Lower lobe of right lung (tissue), 2 donors: ENCODE measurements at regions not wholly inside any gene's neighbourhood (a gene's known extent, or its start where the extent isn't known, plus 50 kb on each side); places are given as distances from the start of the nearest gene placed in this dataset.
"Not testable (repeated sequence)": the region's sequence is repeated elsewhere in the genome, so short reads cannot be mapped to it uniquely, and the experiment has no call there.

ENCODE experiments used
- ATAC-seq, 2 donors: fragments of 200-7000 bp; cut with Tn5 transposase; one replicate each; pipeline ENCODE4 v1.9.1; 2020 to 2022; ENCODE audit warnings: mild to moderate bottlenecking in 2 of 2, moderate library complexity in 2 of 2
- DNase-seq: peaks from one replicate; pipeline ENCODE4 v3.0.0-alpha.2; 2020
- H3K27ac ChIP-seq: fragments of 200-600 bp; one replicate; pipeline ENCODE4 v1.8.0; 2022
- H3K27me3 ChIP-seq: fragments of 200-600 bp; one replicate; pipeline ENCODE4 v1.8.0; 2022; ENCODE audit warnings: low read depth
- H3K36me3 ChIP-seq: fragments of 200-600 bp; one replicate; pipeline ENCODE4 v1.8.0; 2022; ENCODE audit warnings: mild to moderate bottlenecking
- H3K4me1 ChIP-seq: fragments of 200-600 bp; one replicate; pipeline ENCODE4 v1.8.0; 2022
- H3K4me3 ChIP-seq: fragments of 200-600 bp; one replicate; pipeline ENCODE4 v1.8.0; 2022; ENCODE audit warnings: mild to moderate bottlenecking
- H3K9me3 ChIP-seq: fragments of 200-600 bp; one replicate; pipeline ENCODE4 v1.8.0; 2022
- CTCF ChIP-seq: fragments of 200-600 bp; IDR thresholded peaks from one replicate; pipeline ENCODE4 v1.8.0; 2022; ENCODE audit warnings: antibody characterized with exemption, mild to moderate bottlenecking
- intact Hi-C: fragments of 100-400 bp; cut with DNase I; formaldehyde crosslinking; loops from one replicate; pipeline ENCODE4 v1.11.0; 2022
- donor health status: DM: no; HTN: yes; CAD: no; lungs with severe emphysema.

- Histone ChIP-seq H3K27me3 (no peaks in the 10 kb centered on the region), H3K4me1 (no peaks in the 10 kb centered on the region), H3K36me3 (no peaks in the 10 kb centered on the region), H3K4me3 (no peak overlapping the region), H3K9me3 (no peaks in the 10 kb centered on the region), H3K27ac (no peak overlapping the region)
- no peak for ATAC-seq
- no peak for TF ChIP-seq CTCF
- intact Hi-C loops: no loop called here
- peak; percentile 38 for DNase-seq
Measured at GRCh38 chr16:88132836-88133506, 181.7 kb downstream of the BANP start.

- H3K9me3 ChIP-seq: peaks cover 2% of the 10 kb centered on the region
- intact Hi-C loops: no loop called here
Measured at GRCh38 chr16:88133507-88133843, 182.2 kb downstream of the BANP start.

GRCh38 chr16:88134172-88134898 is 183.1 kb downstream of the BANP start:
- H3K27ac ChIP-seq, intact Hi-C loops, DNase-seq, ATAC-seq, H3K27me3 ChIP-seq, H3K4me1 ChIP-seq, H3K9me3 ChIP-seq, H3K4me3 ChIP-seq, H3K36me3 ChIP-seq: not testable (repeated sequence)

More at GRCh38 chr16:88133507-88133843, 182.2 kb downstream of the BANP start:
- H3K27me3 ChIP-seq: no peaks in the 10 kb centered on the region
- H3K27ac ChIP-seq: no peak overlapping the region
- no peaks in the 10 kb centered on the region for H3K36me3 ChIP-seq
- TF ChIP-seq CTCF: no peak
- no peak for ATAC-seq
- no peak overlapping the region for H3K4me3 ChIP-seq
- H3K4me1 ChIP-seq: no peaks in the 10 kb centered on the region
- no peak for DNase-seq

GRCh38 chr16:88134899-88135682 is 183.9 kb downstream of the BANP start:
- DNase-seq, H3K4me1 ChIP-seq, H3K27ac ChIP-seq, H3K27me3 ChIP-seq, H3K36me3 ChIP-seq, H3K4me3 ChIP-seq, intact Hi-C loops, H3K9me3 ChIP-seq: not testable (repeated sequence)
- ATAC-seq: peak; percentile 55 to 56

- peak; percentile 45 to 57 for ATAC-seq
- H3K27me3 ChIP-seq, H3K36me3 ChIP-seq, H3K4me1 ChIP-seq, DNase-seq, intact Hi-C loops, H3K9me3 ChIP-seq, H3K4me3 ChIP-seq, H3K27ac ChIP-seq: not testable (repeated sequence)
Measured at GRCh38 chr16:88136211-88136713, 185.0 kb downstream of the BANP start.

- H3K36me3 ChIP-seq, intact Hi-C loops, H3K4me3 ChIP-seq, ATAC-seq, H3K4me1 ChIP-seq, H3K9me3 ChIP-seq, DNase-seq, H3K27me3 ChIP-seq, H3K27ac ChIP-seq: not testable (repeated sequence)
Measured at GRCh38 chr16:88136939-88137338, 185.7 kb downstream of the BANP start.

GRCh38 chr16:88139141-88139540 is 187.9 kb downstream of the BANP start:
- H3K9me3 ChIP-seq, DNase-seq, H3K4me1 ChIP-seq, H3K4me3 ChIP-seq, H3K27ac ChIP-seq, H3K36me3 ChIP-seq, H3K27me3 ChIP-seq, intact Hi-C loops, ATAC-seq: not testable (repeated sequence)

GRCh38 chr16:88140195-88140594 is 189.0 kb downstream of the BANP start:
- H3K9me3 ChIP-seq, H3K4me1 ChIP-seq, H3K4me3 ChIP-seq, intact Hi-C loops, H3K36me3 ChIP-seq, ATAC-seq, H3K27me3 ChIP-seq, H3K27ac ChIP-seq: not testable (repeated sequence)
- peak; percentile 14 for DNase-seq
